Transverse colon (tissue), 3 donors: ENCODE measurements at regions not wholly inside any gene's neighbourhood (a gene's known extent, or its start where the extent isn't known, plus 50 kb on each side); places are given as distances from the start of the nearest gene placed in this dataset.
"Not testable (repeated sequence)": the region's sequence is repeated elsewhere in the genome, so short reads cannot be mapped to it uniquely, and the experiment has no call there.

Source experiments
- EP300 ChIP-seq: sonication (generic); formaldehyde crosslinking; IDR thresholded peaks from one replicate; pipeline ENCODE4 v1.6.1; 2017; ENCODE audit warnings: antibody characterized with exemption, low read depth
- POLR2A ChIP-seq: fragments of 450-650 bp; IDR thresholded peaks from one replicate; pipeline ENCODE4 v1.6.1; 2016; ENCODE audit warnings: antibody characterized with exemption, mild to moderate bottlenecking, moderate library complexity
- TF ChIP-seq, protein P1 (sequence below), 5 experiments: fragments of 200-600 bp in 3 of 5; fragments of 450-650 bp in 2 of 5; sonication (generic) in 3 of 5; IDR thresholded peaks; 1 replicate in 2 of 5; 2 replicates in 3 of 5; pipeline ENCODE4 v1.5.1; 2016 to 2017; ENCODE audit warnings: antibody characterized with exemption in 5 of 5, inconsistent platforms in 3 of 5, mild to moderate bottlenecking in 2 of 5, moderate library complexity in 1 of 5

DNA sequence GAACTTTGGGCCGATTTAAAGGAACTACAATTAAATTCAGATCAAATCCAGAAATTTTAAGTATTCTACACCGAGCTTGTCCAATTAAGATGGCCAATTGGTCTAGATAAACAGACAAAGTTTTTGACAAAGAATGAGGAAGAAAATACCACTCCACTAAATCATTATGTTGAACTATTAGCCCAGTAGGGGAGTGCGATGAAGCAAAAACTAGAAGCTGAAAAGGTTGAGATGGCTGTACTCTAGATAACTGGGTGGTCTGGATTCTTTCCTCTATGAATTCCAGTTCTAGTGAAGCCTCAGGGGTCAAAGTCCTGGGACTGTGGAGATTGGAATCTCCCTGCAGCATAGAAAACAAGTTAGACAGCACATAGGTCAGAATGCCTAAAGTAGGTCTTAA, 418.9 kb upstream of the IMPG1 start:
- TF ChIP-seq, protein P1, sequence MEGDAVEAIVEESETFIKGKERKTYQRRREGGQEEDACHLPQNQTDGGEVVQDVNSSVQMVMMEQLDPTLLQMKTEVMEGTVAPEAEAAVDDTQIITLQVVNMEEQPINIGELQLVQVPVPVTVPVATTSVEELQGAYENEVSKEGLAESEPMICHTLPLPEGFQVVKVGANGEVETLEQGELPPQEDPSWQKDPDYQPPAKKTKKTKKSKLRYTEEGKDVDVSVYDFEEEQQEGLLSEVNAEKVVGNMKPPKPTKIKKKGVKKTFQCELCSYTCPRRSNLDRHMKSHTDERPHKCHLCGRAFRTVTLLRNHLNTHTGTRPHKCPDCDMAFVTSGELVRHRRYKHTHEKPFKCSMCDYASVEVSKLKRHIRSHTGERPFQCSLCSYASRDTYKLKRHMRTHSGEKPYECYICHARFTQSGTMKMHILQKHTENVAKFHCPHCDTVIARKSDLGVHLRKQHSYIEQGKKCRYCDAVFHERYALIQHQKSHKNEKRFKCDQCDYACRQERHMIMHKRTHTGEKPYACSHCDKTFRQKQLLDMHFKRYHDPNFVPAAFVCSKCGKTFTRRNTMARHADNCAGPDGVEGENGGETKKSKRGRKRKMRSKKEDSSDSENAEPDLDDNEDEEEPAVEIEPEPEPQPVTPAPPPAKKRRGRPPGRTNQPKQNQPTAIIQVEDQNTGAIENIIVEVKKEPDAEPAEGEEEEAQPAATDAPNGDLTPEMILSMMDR (IDR thresholded peaks at IDR 0.05), result not testable (repeated sequence)
- not testable (repeated sequence) for TF ChIP-seq POLR2A, EP300
